ENCODE measurements at regions not wholly inside any gene's neighbourhood (a gene's known extent, or its start where the extent isn't known, plus 50 kb on each side); places are given as distances from the start of the nearest gene placed in this dataset.

GRCh38 chr13:74246487-74246886 is 112.3 kb upstream of the KLF12 start:
- H3K56ac ChIP-seq (replicated peaks; ENCODE audit: insufficient read length, low read depth, low read length): no peak overlapping the region
- H3K27ac ChIP-seq (ENCODE audit: low read depth, low read length): no peak overlapping the region
- no peak overlapping the region for H2BK15ac ChIP-seq (ENCODE audit: low read length)
- peak overlapping the region; percentile 32 for H3K23ac ChIP-seq (ENCODE audit: insufficient read length)
- H2BK5ac ChIP-seq (ENCODE audit: low read depth, low read length): no peak overlapping the region
- H2BK20ac ChIP-seq (ENCODE audit: low read length): no peak overlapping the region
- no peaks in the 10 kb centered on the region for H3K27me3 ChIP-seq (replicated peaks in 1 of 4; ENCODE audit: control insufficient read depth in 3 of 4, extremely low read depth in 1 of 4, insufficient read depth in 3 of 4, low read length in 3 of 4)
- H3K4me2 ChIP-seq (ENCODE audit: insufficient read depth in 1 of 2, low read depth in 2 of 2, low read length in 2 of 2): no peak overlapping the region
- no peak overlapping the region for H3K4me3 ChIP-seq (ENCODE audit: extremely low read depth in 1 of 4, insufficient read depth in 2 of 4, low read depth in 3 of 4, low read length in 4 of 4)
- H3K79me2 ChIP-seq (ENCODE audit: control insufficient read depth in 1 of 2, insufficient read depth in 2 of 2, low read length in 2 of 2): no peaks in the 10 kb centered on the region
- peak overlapping the region; percentile 67 for H3K14ac ChIP-seq (ENCODE audit: insufficient read length)
- DNase-seq (ENCODE audit: low read depth in 1 of 2, low spot score in 2 of 2): no peak
- H4K8ac ChIP-seq (ENCODE audit: extremely low read depth, insufficient read depth, low read length): no peak overlapping the region; the same call in 1 of the 2 replicates
- 93% methylated on average over 8 of the region's 8 CpGs; no CpG with 5 or more reads in 1 of the 2 experiments for WGBS, 2 experiments (ENCODE audit: extremely low coverage in 1 of 2, insufficient coverage in 1 of 2, insufficient read length in 1 of 2, insufficient replicate concordance in 2 of 2, low coverage in 1 of 2, low lambda C conversion rate in 2 of 2, missing lambda C conversion rate in 1 of 2)
- TF ChIP-seq USF2 (IDR thresholded peaks at IDR 0.05; ENCODE audit: low read length) (no peak), SIN3A (conservative IDR thresholded peaks at IDR 0.05 in 1 of 2, IDR thresholded peaks at IDR 0.05 in 1 of 2; ENCODE audit: low read depth in 1 of 2, low read length in 2 of 2) (no peak), SUZ12 (IDR thresholded peaks at IDR 0.05; ENCODE audit: low read length) (no peak), RBBP5 (IDR thresholded peaks at IDR 0.05; ENCODE audit: borderline replicate concordance, low read depth, low read length) (no peak), RXRA (IDR thresholded peaks at IDR 0.05; ENCODE audit: insufficient read depth, low read depth, low read length) (no peak), TCF12 (IDR thresholded peaks at IDR 0.05; ENCODE audit: low read depth, low read length) (no peak), YY1 (IDR thresholded peaks at IDR 0.05; ENCODE audit: low read depth, low read length) (no peak), CHD2 (IDR thresholded peaks at IDR 0.05; ENCODE audit: low read length) (no peak), JUND (IDR thresholded peaks at IDR 0.05; ENCODE audit: low read length) (no peak), EGR1 (IDR thresholded peaks at IDR 0.05; ENCODE audit: borderline replicate concordance, low read depth, low read length) (no peak), EZH2 (IDR thresholded peaks at IDR 0.05; ENCODE audit: low read depth, low read length, severe bottlenecking) (no peak), SP4 (IDR thresholded peaks at IDR 0.05; ENCODE audit: low read length) (no peak), TAF1 (IDR thresholded peaks at IDR 0.05; ENCODE audit: low read depth, low read length) (no peak), KDM4A (IDR thresholded peaks at IDR 0.05; ENCODE audit: low read depth, low read length, severe bottlenecking) (no peak)
- H3K23me2 ChIP-seq (ENCODE audit: low read depth, low read length): peaks cover 2% of the 10 kb centered on the region; the same call in 1 of the 2 replicates
- H4K5ac ChIP-seq (ENCODE audit: insufficient read length, low read depth, low read length): no peak overlapping the region
- no peak overlapping the region for H2AFZ ChIP-seq (ENCODE audit: low read length)
- H4K20me1 ChIP-seq (replicated peaks in 1 of 2; ENCODE audit: control insufficient read depth in 1 of 2, insufficient read depth in 2 of 2, low read length in 2 of 2): no peaks in the 10 kb centered on the region
- H3K79me1 ChIP-seq (ENCODE audit: low read depth, low read length): no peaks in the 10 kb centered on the region
- H3K9me3 ChIP-seq (ENCODE audit: insufficient read depth in 2 of 2, low read depth in 1 of 2, low read length in 1 of 2): no peaks in the 10 kb centered on the region
- H2AK5ac ChIP-seq (ENCODE audit: low read depth, low read length): no peak overlapping the region
- no peak overlapping the region for H2BK120ac ChIP-seq (replicated peaks; ENCODE audit: low read depth, low read length)
- FAIRE-seq: no peak
- H3K36me3 ChIP-seq (ENCODE audit: control insufficient read depth in 2 of 4, insufficient read depth in 4 of 4, low read length in 3 of 4): no peaks in the 10 kb centered on the region
- no peak overlapping the region for H3K9ac ChIP-seq (replicated peaks in 1 of 4; ENCODE audit: extremely low read depth in 1 of 4, low read depth in 3 of 4, low read length in 3 of 4)
- POLR2A ChIA-PET (ENCODE audit: partially characterized antibody): no interaction called here
- no peak overlapping the region for H3K4ac ChIP-seq (replicated peaks; ENCODE audit: insufficient read length, low read depth, low read length)
- no peak overlapping the region for H3K18ac ChIP-seq (ENCODE audit: extremely low read depth, low read length)
- CTCF ChIA-PET (ENCODE audit: partially characterized antibody): no interaction called here
- no peaks in the 10 kb centered on the region for H3K4me1 ChIP-seq (replicated peaks in 1 of 4; ENCODE audit: control insufficient read depth in 3 of 4, insufficient read depth in 4 of 4, low read length in 3 of 4)
- H2BK12ac ChIP-seq (ENCODE audit: low read depth, low read length): no peak overlapping the region
- no peak overlapping the region for H4K91ac ChIP-seq (replicated peaks; ENCODE audit: insufficient read length, low read length)
